ENCODE measurements at regions not wholly inside any gene's neighbourhood (a gene's known extent, or its start where the extent isn't known, plus 50 kb on each side); places are given as distances from the start of the nearest gene placed in this dataset.

- H3K9me3 ChIP-seq, result no peaks in the 10 kb centered on the region
- H3K36me3 ChIP-seq, result no peaks in the 10 kb centered on the region
- intact Hi-C loops (cut with DNase I), result no loop called here
- no peaks in the 10 kb centered on the region for H3K27me3 ChIP-seq
- H3K27ac ChIP-seq, result no peak overlapping the region
- TF ChIP-seq POLR2AphosphoS5 (IDR thresholded peaks at IDR 0.05; ENCODE audit: insufficient read depth in 1 of 2, low read depth in 1 of 2) (no peak), CTCF (IDR thresholded peaks at IDR 0.05) (no peak), POLR2A (IDR thresholded peaks at IDR 0.05) (no peak)
- no peaks in the 10 kb centered on the region for H3K4me1 ChIP-seq
- no peak for DNase-seq (ENCODE audit: extremely low spot score in 2 of 2)
- no peak overlapping the region for H3K4me3 ChIP-seq
These were observed 341.3 kb downstream of the MYCN start for GRCh38 chr2:16281451-16282335.

GRCh38 chr2:16280081-16280480 lies 339.7 kb downstream of the MYCN start:
- Histone ChIP-seq H3K27me3 (no peaks in the 10 kb centered on the region), H3K27ac (no peak overlapping the region), H3K36me3 (no peaks in the 10 kb centered on the region), H3K9me3 (no peaks in the 10 kb centered on the region), H3K4me3 (no peak overlapping the region), H3K4me1 (no peaks in the 10 kb centered on the region)
- TF ChIP-seq POLR2A (IDR thresholded peaks at IDR 0.05), result no peak
- TF ChIP-seq CTCF (IDR thresholded peaks at IDR 0.05), result no peak
- TF ChIP-seq POLR2AphosphoS5 (IDR thresholded peaks at IDR 0.05; ENCODE audit: insufficient read depth in 1 of 2, low read depth in 1 of 2), result no peak
- intact Hi-C loops (cut with DNase I), result no loop called here
- DNase-seq (ENCODE audit: extremely low spot score in 2 of 2), result no peak

GRCh38 chr2:16279641-16280040 lies 339.3 kb downstream of the MYCN start:
- Histone ChIP-seq H3K4me1 (no peaks in the 10 kb centered on the region), H3K4me3 (no peak overlapping the region), H3K9me3 (no peaks in the 10 kb centered on the region), H3K27ac (no peak overlapping the region), H3K27me3 (no peaks in the 10 kb centered on the region), H3K36me3 (no peaks in the 10 kb centered on the region)
- no peak for TF ChIP-seq CTCF (IDR thresholded peaks at IDR 0.05)
- TF ChIP-seq POLR2AphosphoS5 (IDR thresholded peaks at IDR 0.05; ENCODE audit: insufficient read depth in 1 of 2, low read depth in 1 of 2), result no peak
- TF ChIP-seq POLR2A (IDR thresholded peaks at IDR 0.05), result no peak
- no peak for DNase-seq (ENCODE audit: extremely low spot score in 2 of 2)
- intact Hi-C loops (cut with DNase I), result no loop called here

GRCh38 chr2:16279201-16279570 lies 338.8 kb downstream of the MYCN start:
- Histone ChIP-seq H3K36me3 (no peaks in the 10 kb centered on the region), H3K4me1 (no peaks in the 10 kb centered on the region), H3K27ac (no peak overlapping the region), H3K27me3 (no peaks in the 10 kb centered on the region), H3K4me3 (no peak overlapping the region), H3K9me3 (no peaks in the 10 kb centered on the region)
- intact Hi-C loops (cut with DNase I), result no loop called here
- TF ChIP-seq POLR2AphosphoS5 (IDR thresholded peaks at IDR 0.05; ENCODE audit: insufficient read depth in 1 of 2, low read depth in 1 of 2) (no peak), POLR2A (IDR thresholded peaks at IDR 0.05) (no peak)
- DNase-seq (ENCODE audit: extremely low spot score in 2 of 2), result no peak

- intact Hi-C loops (cut with DNase I), result no loop called here
- Histone ChIP-seq H3K27me3 (no peaks in the 10 kb centered on the region), H3K4me3 (no peak overlapping the region), H3K36me3 (no peaks in the 10 kb centered on the region), H3K9me3 (no peaks in the 10 kb centered on the region), H3K4me1 (no peaks in the 10 kb centered on the region), H3K27ac (no peak overlapping the region)
- DNase-seq (ENCODE audit: extremely low spot score in 2 of 2), result no peak
- TF ChIP-seq CTCF (IDR thresholded peaks at IDR 0.05), result no peak
- TF ChIP-seq POLR2A (IDR thresholded peaks at IDR 0.05), result no peak
- TF ChIP-seq POLR2AphosphoS5 (IDR thresholded peaks at IDR 0.05; ENCODE audit: insufficient read depth in 1 of 2, low read depth in 1 of 2), result no peak
These were observed 338.3 kb downstream of the MYCN start for GRCh38 chr2:16278421-16279200.
